DMS153 (cell line): ENCODE measurements at regions not wholly inside any gene's neighbourhood (a gene's known extent, or its start where the extent isn't known, plus 50 kb on each side); places are given as distances from the start of the nearest gene placed in this dataset.

ENCODE experiments used
- DNase-seq: peaks from one replicate; lab custom pipeline; 2025; lab: John Stamatoyannopoulos, UW

GRCh38 chr6:156725712-156726111 is 51.5 kb upstream of the ARID1B start:
- no peak for DNase-seq

- DNase-seq, result no peak
These were observed 56.2 kb upstream of the ARID1B start for GRCh38 chr6:156720691-156721685.

GRCh38 chr6:156719720-156720563 is 57.2 kb upstream of the ARID1B start:
- peak; percentile 34 for DNase-seq

- no peak for DNase-seq
These were observed 57.8 kb upstream of the ARID1B start for GRCh38 chr6:156719395-156719719.

GRCh38 chr6:156718647-156719394 is 58.4 kb upstream of the ARID1B start:
- DNase-seq, result no peak

- no peak for DNase-seq
These were observed 59.6 kb upstream of the ARID1B start for GRCh38 chr6:156717542-156717941.

GRCh38 chr6:156715839-156716238 is 61.3 kb upstream of the ARID1B start:
- no peak for DNase-seq

GRCh38 chr6:156713548-156713947 is 63.6 kb upstream of the ARID1B start:
- no peak for DNase-seq

- DNase-seq, result no peak
These were observed 66.7 kb upstream of the ARID1B start for GRCh38 chr6:156710479-156710878.

- no peak for DNase-seq
These were observed 69.4 kb upstream of the ARID1B start for GRCh38 chr6:156707818-156708217.

- no peak for DNase-seq
These were observed 73.5 kb upstream of the ARID1B start for GRCh38 chr6:156703719-156704118.

- DNase-seq, result no peak
These were observed 75.2 kb upstream of the ARID1B start for GRCh38 chr6:156701966-156702365.

- DNase-seq, result no peak
These were observed 76.6 kb upstream of the ARID1B start for GRCh38 chr6:156700440-156701057.

GRCh38 chr6:156699935-156700334 is 77.2 kb upstream of the ARID1B start:
- DNase-seq, result no peak

- DNase-seq, result no peak
These were observed 78.2 kb upstream of the ARID1B start for GRCh38 chr6:156699017-156699421.

- DNase-seq, result no peak
These were observed 78.8 kb upstream of the ARID1B start for GRCh38 chr6:156698239-156699016.

- no peak for DNase-seq
These were observed 79.8 kb upstream of the ARID1B start for GRCh38 chr6:156697225-156697830.

GRCh38 chr6:156695742-156696141 is 81.4 kb upstream of the ARID1B start:
- no peak for DNase-seq

GRCh38 chr6:156694679-156695078 is 82.5 kb upstream of the ARID1B start:
- DNase-seq, result no peak

- no peak for DNase-seq
These were observed 86.2 kb upstream of the ARID1B start for GRCh38 chr6:156691018-156691417.

GRCh38 chr6:156689656-156690055 is 87.5 kb upstream of the ARID1B start:
- DNase-seq, result no peak
